Smooth muscle cell (in vitro differentiated cells): ENCODE measurements at regions not wholly inside any gene's neighbourhood (a gene's known extent, or its start where the extent isn't known, plus 50 kb on each side); places are given as distances from the start of the nearest gene placed in this dataset.

Source experiments
- DNase-seq: peaks from one replicate; lab custom pipeline; 2025; ENCODE audit not compliant: unreplicated experiment; lab: John Stamatoyannopoulos, UW
- H2AFZ ChIP-seq: fragments of 200-600 bp; sonication (generic); 2 replicates; pipeline ENCODE4 v1.6.0; 2016; ENCODE audit warnings: antibody characterized with exemption, low read depth, mild to moderate bottlenecking
- H3F3A ChIP-seq: fragments of 200-600 bp; sonication (generic); 2 replicates; pipeline ENCODE4 v1.6.0; 2017; ENCODE audit warnings: antibody characterized with exemption, low read depth
- H3K27ac ChIP-seq: fragments of 200-600 bp; sonication (generic); 2 replicates; pipeline ENCODE4 v1.5.1; 2016; ENCODE audit warnings: low read depth, mild to moderate bottlenecking
- H3K27me3 ChIP-seq: fragments of 200-600 bp; sonication (generic); 2 replicates; pipeline ENCODE4 v1.6.1; 2016; ENCODE audit warnings: low read depth, mild to moderate bottlenecking
- H3K36me3 ChIP-seq: fragments of 200-600 bp; sonication (generic); 2 replicates; pipeline ENCODE4 v1.5.1; 2016; ENCODE audit warnings: low read depth
- H3K4me1 ChIP-seq: fragments of 200-600 bp; sonication (generic); 2 replicates; pipeline ENCODE4 v1.5.1; 2016; ENCODE audit warnings: low read depth
- H3K4me2 ChIP-seq: fragments of 200-600 bp; sonication (generic); 2 replicates; pipeline ENCODE4 v1.6.0; 2016; ENCODE audit warnings: mild to moderate bottlenecking
- H3K4me3 ChIP-seq: fragments of 200-600 bp; sonication (generic); 2 replicates; pipeline ENCODE4 v1.5.1; 2016; ENCODE audit warnings: mild to moderate bottlenecking
- H3K79me2 ChIP-seq: fragments of 200-600 bp; sonication (generic); 2 replicates; pipeline ENCODE4 v1.6.0; 2016; ENCODE audit warnings: low read depth, mild to moderate bottlenecking
- H3K9ac ChIP-seq: fragments of 200-600 bp; sonication (generic); 2 replicates; pipeline ENCODE4 v1.6.0; 2016; ENCODE audit warnings: low read depth
- H3K9me3 ChIP-seq: fragments of 200-600 bp; sonication (generic); replicated peaks from 2 replicates; pipeline ENCODE4 v1.5.1; 2016; ENCODE audit warnings: low read depth
- H4K20me1 ChIP-seq: fragments of 200-600 bp; sonication (generic); 2 replicates; pipeline ENCODE4 v1.6.0; 2016; ENCODE audit warnings: low read depth
- WGBS: methylation state at CpG from one replicate; pipeline ENCODE4 v1.1.7; 2016; ENCODE audit warnings: low lambda C conversion rate; 5-methylcytosine and 5-hydroxymethylcytosine counted together
- TF ChIP-seq, protein P1 (sequence below): fragments of 200-600 bp; sonication (generic); IDR thresholded peaks from 2 replicates; pipeline ENCODE4 v1.5.1; 2017; ENCODE audit warnings: borderline replicate concordance, mild to moderate bottlenecking, antibody characterized with exemption; ENCODE audit not compliant: insufficient read depth, poor library complexity, severe bottlenecking

DNA sequence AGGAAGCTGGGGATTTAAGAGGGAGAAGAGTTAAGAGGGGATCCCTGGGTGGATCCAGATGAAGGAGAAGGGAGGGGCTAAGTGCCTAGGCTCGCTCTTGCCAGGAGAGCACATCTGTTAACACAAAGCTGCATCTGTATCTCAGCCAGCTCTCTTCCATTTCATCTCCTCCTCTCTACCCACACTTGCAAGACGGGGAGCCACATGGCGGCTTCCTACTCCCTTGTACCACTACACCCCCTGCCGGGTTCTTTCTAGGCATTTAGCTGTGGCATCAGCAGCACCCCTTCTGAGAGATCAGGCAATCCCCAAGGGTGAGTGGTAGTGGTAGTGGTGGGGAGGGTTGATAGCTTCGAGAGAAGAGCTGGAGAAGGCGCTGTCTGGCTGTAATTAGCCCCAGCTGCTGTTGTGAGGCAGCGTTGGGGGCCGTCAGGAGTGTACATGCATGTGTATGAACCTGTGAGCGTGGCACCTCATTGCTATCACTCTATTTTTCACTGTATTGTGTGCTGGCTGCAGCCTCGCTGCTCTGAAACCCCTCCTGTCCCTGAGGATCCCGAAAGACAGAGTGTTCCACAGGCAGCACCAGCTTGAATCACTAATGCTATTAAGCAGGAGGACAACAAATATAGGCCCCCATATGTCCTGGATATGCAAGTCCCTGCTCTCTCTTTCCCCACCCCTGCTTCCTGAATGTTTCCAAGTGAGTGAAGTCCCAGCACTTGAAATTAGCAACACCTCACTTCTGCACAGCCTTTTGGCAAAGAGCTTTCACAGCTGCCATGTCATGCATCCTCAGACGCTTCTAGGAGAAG lies 73.7 kb downstream of the RTL9 start:
- no peaks in the 10 kb centered on the region for H4K20me1 ChIP-seq
- WGBS = 74% methylated on average over 12 of the region's 12 CpGs

GRCh38 chrX:110432906-110433215 lies 74.2 kb downstream of the RTL9 start:
- H3K4me3 ChIP-seq = no peak overlapping the region
- no peak overlapping the region for H3K4me2 ChIP-seq
- no peak overlapping the region for H2AFZ ChIP-seq
- H3K27ac ChIP-seq = no peak overlapping the region
- H4K20me1 ChIP-seq = no peaks in the 10 kb centered on the region
- H3K9ac ChIP-seq = no peak overlapping the region
- TF ChIP-seq, protein P1, sequence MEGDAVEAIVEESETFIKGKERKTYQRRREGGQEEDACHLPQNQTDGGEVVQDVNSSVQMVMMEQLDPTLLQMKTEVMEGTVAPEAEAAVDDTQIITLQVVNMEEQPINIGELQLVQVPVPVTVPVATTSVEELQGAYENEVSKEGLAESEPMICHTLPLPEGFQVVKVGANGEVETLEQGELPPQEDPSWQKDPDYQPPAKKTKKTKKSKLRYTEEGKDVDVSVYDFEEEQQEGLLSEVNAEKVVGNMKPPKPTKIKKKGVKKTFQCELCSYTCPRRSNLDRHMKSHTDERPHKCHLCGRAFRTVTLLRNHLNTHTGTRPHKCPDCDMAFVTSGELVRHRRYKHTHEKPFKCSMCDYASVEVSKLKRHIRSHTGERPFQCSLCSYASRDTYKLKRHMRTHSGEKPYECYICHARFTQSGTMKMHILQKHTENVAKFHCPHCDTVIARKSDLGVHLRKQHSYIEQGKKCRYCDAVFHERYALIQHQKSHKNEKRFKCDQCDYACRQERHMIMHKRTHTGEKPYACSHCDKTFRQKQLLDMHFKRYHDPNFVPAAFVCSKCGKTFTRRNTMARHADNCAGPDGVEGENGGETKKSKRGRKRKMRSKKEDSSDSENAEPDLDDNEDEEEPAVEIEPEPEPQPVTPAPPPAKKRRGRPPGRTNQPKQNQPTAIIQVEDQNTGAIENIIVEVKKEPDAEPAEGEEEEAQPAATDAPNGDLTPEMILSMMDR = no peak
- 63% methylated on average over 6 of the region's 6 CpGs for WGBS
- no peaks in the 10 kb centered on the region for H3K4me1 ChIP-seq
- no peaks in the 10 kb centered on the region for H3K9me3 ChIP-seq
- DNase-seq = no peak
- no peaks in the 10 kb centered on the region for H3K36me3 ChIP-seq
- no peaks in the 10 kb centered on the region for H3F3A ChIP-seq
- H3K79me2 ChIP-seq = no peaks in the 10 kb centered on the region
- H3K27me3 ChIP-seq = no peaks in the 10 kb centered on the region

More for the DNA sequence above, 73.7 kb downstream of the RTL9 start:
- H3K4me2 ChIP-seq = no peak overlapping the region
- TF ChIP-seq, protein P1 = no peak
- H3F3A ChIP-seq = no peaks in the 10 kb centered on the region
- H3K9me3 ChIP-seq = no peaks in the 10 kb centered on the region
- no peaks in the 10 kb centered on the region for H3K27me3 ChIP-seq
- no peak overlapping the region for H3K4me3 ChIP-seq
- H3K27ac ChIP-seq = no peak overlapping the region
- DNase-seq = no peak
- H3K36me3 ChIP-seq = no peaks in the 10 kb centered on the region
- no peak overlapping the region for H2AFZ ChIP-seq
- no peaks in the 10 kb centered on the region for H3K79me2 ChIP-seq
- no peaks in the 10 kb centered on the region for H3K4me1 ChIP-seq
- no peak overlapping the region for H3K9ac ChIP-seq

GRCh38 chrX:110435196-110435595 lies 76.5 kb downstream of the RTL9 start:
- 55% methylated on average over 1 of the region's 1 CpG for WGBS
- H3K27ac ChIP-seq = no peak overlapping the region
- no peaks in the 10 kb centered on the region for H4K20me1 ChIP-seq

More at GRCh38 chrX:110435196-110435595, 76.5 kb downstream of the RTL9 start:
- Histone ChIP-seq H3K9me3 (no peaks in the 10 kb centered on the region), H3K36me3 (no peaks in the 10 kb centered on the region), H3K4me2 (no peak overlapping the region), H3K9ac (no peak overlapping the region), H3K4me3 (no peak overlapping the region), H3K4me1 (no peaks in the 10 kb centered on the region), H2AFZ (no peak overlapping the region), H3F3A (no peaks in the 10 kb centered on the region), H3K79me2 (no peaks in the 10 kb centered on the region), H3K27me3 (no peaks in the 10 kb centered on the region)
- TF ChIP-seq, protein P1 = no peak
- DNase-seq = no peak
